ENCODE measurements at regions not wholly inside any gene's neighbourhood (a gene's known extent, or its start where the extent isn't known, plus 50 kb on each side); places are given as distances from the start of the nearest gene placed in this dataset.

DNA sequence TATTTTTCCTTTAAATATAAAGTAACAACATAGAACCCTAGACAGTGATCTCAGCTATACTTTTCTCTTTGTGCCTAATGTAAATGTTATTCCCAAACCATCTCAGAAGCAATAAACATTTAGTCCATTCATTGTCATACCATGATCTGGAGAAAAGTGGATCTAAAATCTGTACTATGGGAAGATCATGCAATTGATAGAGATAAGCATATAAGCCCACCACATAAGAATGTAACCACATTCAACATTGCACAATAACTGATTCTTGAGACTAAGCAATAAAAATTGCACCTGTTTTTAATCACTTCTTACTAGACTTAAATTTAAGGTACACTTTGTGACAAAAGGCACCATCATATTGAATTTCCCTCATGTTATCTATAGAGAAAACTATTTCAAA lies 1403.0 kb upstream of the C9orf72 start:
- no peaks in the 10 kb centered on the region for H3K9me1 ChIP-seq (replicated peaks; ENCODE audit: control insufficient read depth, extremely low read depth, insufficient read depth, low read length)
- TF ChIP-seq POLR2AphosphoS5 (IDR thresholded peaks at IDR 0.05; ENCODE audit: insufficient read depth, low read depth, low read length) (no peak), EZH2 (IDR thresholded peaks at IDR 0.05; ENCODE audit: borderline replicate concordance, low read depth, low read length, severe bottlenecking) (no peak), FOS (IDR thresholded peaks at IDR 0.05; ENCODE audit: borderline replicate concordance, insufficient read depth, low read length) (no peak), MYC (IDR thresholded peaks at IDR 0.05; ENCODE audit: low read depth, low read length) (no peak), GATA2 (IDR thresholded peaks at IDR 0.05; ENCODE audit: insufficient read depth, insufficient read length, low read depth, low read length) (no peak), JUN (IDR thresholded peaks at IDR 0.05; ENCODE audit: borderline replicate concordance, insufficient read depth, insufficient read length, low read depth) (no peak), POLR2A (IDR thresholded peaks at IDR 0.05; ENCODE audit: low read depth, low read length) (no peak)
- TF ChIP-seq, protein P1, sequence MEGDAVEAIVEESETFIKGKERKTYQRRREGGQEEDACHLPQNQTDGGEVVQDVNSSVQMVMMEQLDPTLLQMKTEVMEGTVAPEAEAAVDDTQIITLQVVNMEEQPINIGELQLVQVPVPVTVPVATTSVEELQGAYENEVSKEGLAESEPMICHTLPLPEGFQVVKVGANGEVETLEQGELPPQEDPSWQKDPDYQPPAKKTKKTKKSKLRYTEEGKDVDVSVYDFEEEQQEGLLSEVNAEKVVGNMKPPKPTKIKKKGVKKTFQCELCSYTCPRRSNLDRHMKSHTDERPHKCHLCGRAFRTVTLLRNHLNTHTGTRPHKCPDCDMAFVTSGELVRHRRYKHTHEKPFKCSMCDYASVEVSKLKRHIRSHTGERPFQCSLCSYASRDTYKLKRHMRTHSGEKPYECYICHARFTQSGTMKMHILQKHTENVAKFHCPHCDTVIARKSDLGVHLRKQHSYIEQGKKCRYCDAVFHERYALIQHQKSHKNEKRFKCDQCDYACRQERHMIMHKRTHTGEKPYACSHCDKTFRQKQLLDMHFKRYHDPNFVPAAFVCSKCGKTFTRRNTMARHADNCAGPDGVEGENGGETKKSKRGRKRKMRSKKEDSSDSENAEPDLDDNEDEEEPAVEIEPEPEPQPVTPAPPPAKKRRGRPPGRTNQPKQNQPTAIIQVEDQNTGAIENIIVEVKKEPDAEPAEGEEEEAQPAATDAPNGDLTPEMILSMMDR (IDR thresholded peaks at IDR 0.05; ENCODE audit: extremely low read depth in 1 of 2, insufficient read depth in 1 of 2, low read depth in 1 of 2, low read length in 2 of 2), result no peak
- TF ChIP-seq, protein P2, sequence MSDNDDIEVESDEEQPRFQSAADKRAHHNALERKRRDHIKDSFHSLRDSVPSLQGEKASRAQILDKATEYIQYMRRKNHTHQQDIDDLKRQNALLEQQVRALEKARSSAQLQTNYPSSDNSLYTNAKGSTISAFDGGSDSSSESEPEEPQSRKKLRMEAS (IDR thresholded peaks at IDR 0.05; ENCODE audit: insufficient read depth, insufficient read length), result no peak
- H2AFZ ChIP-seq (ENCODE audit: low read depth, low read length), result no peak overlapping the region
- intact Hi-C loops (cut with micrococcal nuclease) (no loop called here), dilution Hi-C loops (cut with MboI; ENCODE audit: extremely low pct_ligation_motif_present, low sequenced_read_pairs) (no loop called here)
- H3K9me3 ChIP-seq (replicated peaks; ENCODE audit: control insufficient read depth, insufficient read depth, low read length), result no peaks in the 10 kb centered on the region
- H4K20me1 ChIP-seq (replicated peaks; ENCODE audit: control insufficient read depth, extremely low read depth, insufficient read depth, low read length), result no peaks in the 10 kb centered on the region
- ChIA-PET CTCF (no interaction called here), POLR2A (no interaction called here)
- H3K79me2 ChIP-seq (ENCODE audit: control insufficient read depth, insufficient read depth, low read length), result no peaks in the 10 kb centered on the region
- FAIRE-seq, result no peak
- no peaks in the 10 kb centered on the region for H3K27me3 ChIP-seq (ENCODE audit: control insufficient read depth in 2 of 2, insufficient read depth in 2 of 2, low read length in 2 of 2)
- DNase-seq (ENCODE audit: low read depth, low spot score), result no peak
- H3K4me2 ChIP-seq (ENCODE audit: insufficient read depth, low read length), result no peak overlapping the region
- no peak overlapping the region for H3K27ac ChIP-seq (ENCODE audit: insufficient read depth, low read depth, low read length)
- H3K9ac ChIP-seq (replicated peaks; ENCODE audit: extremely low read depth, insufficient read depth, low read length), result no peak overlapping the region
- H3K4me1 ChIP-seq (ENCODE audit: control insufficient read depth, extremely low read depth, insufficient read depth, low read length), result no peaks in the 10 kb centered on the region
- BruUV-seq (replicated peaks), result no TSS peak
- no peak overlapping the region for H3K4me3 ChIP-seq (replicated peaks in 1 of 3; ENCODE audit: insufficient read depth in 1 of 3, low read depth in 1 of 3, low read length in 3 of 3)
- no peaks in the 10 kb centered on the region for H3K36me3 ChIP-seq (ENCODE audit: control insufficient read depth in 2 of 2, extremely low read depth in 1 of 2, insufficient read depth in 2 of 2, low read length in 2 of 2)
